ENCODE measurements at regions not wholly inside any gene's neighbourhood (a gene's known extent, or its start where the extent isn't known, plus 50 kb on each side); places are given as distances from the start of the nearest gene placed in this dataset.

- TF ChIP-seq CTCF (IDR thresholded peaks at IDR 0.05) (no peak), TP53 (CRISPR knock-in tag; IDR thresholded peaks at IDR 0.05) (no peak), SMAD3 (CRISPR knock-in tag; IDR thresholded peaks at IDR 0.05; ENCODE audit: borderline replicate concordance) (no peak), AFF4 (CRISPR knock-in tag; IDR thresholded peaks at IDR 0.05; ENCODE audit: borderline replicate concordance) (no peak), ATF1 (CRISPR knock-in tag; IDR thresholded peaks at IDR 0.05) (no peak), MAX (CRISPR knock-in tag; IDR thresholded peaks at IDR 0.05) (no peak), MLX (CRISPR knock-in tag; IDR thresholded peaks at IDR 0.05) (no peak), ZNF671 (CRISPR knock-in tag; IDR thresholded peaks at IDR 0.05) (no peak)
These were observed 878.5 kb downstream of the UQCRFS1 start (continued) for GRCh38 chr19:28334419-28334818.

- 0 out of 2 replicates have a peak, but pooled peaks cover 3% of the 10 kb centered on the region for H3K4me1 Mint-ChIP-seq
- CTCF ChIA-PET = interaction anchor here (0.6 to 1.5 kb wide), 5 partner anchors 10 to 646 kb away, joined by 3 to 6 read pairs (median 3); no protein-coding TSS in a partner anchor
- POLR2A ChIA-PET = no interaction called here
- peaks cover 18% of the 10 kb centered on the region for H3K36me3 Mint-ChIP-seq
- peaks cover 25% of the 10 kb centered on the region for H3K9me3 Mint-ChIP-seq
- peaks cover 3% of the 10 kb centered on the region; the same call in 1 of the 2 replicates for H3K27me3 Mint-ChIP-seq (ENCODE audit: low read depth)
- TF ChIP-seq RORB (CRISPR knock-in tag; IDR thresholded peaks at IDR 0.05) (no peak), ZNF532 (CRISPR knock-in tag; IDR thresholded peaks at IDR 0.05; ENCODE audit: borderline replicate concordance) (no peak), ZNF219 (CRISPR knock-in tag; IDR thresholded peaks at IDR 0.05; ENCODE audit: borderline replicate concordance) (no peak)
- no peak overlapping the region for H3K4me3 Mint-ChIP-seq
- ATAC-seq (peak; percentile 60), DNase-seq (ENCODE audit: low spot score) (no peak)
- H3K27ac Mint-ChIP-seq = no peak overlapping the region
These were observed 879.0 kb downstream of the UQCRFS1 start for GRCh38 chr19:28333909-28334308.

GRCh38 chr19:28332886-28333285 lies 880.1 kb downstream of the UQCRFS1 start:
- Mint-ChIP-seq H3K4me1 (0 out of 2 replicates have a peak, but pooled peaks cover 3% of the 10 kb centered on the region), H3K36me3 (peaks cover 24% of the 10 kb centered on the region), H3K9me3 (peaks cover 31% of the 10 kb centered on the region), H3K27me3 (ENCODE audit: low read depth) (peaks cover 6% of the 10 kb centered on the region), H3K27ac (no peak overlapping the region), H3K4me3 (no peak overlapping the region)
- ATAC-seq (no peak), DNase-seq (ENCODE audit: low spot score) (no peak)
- ChIA-PET CTCF (no interaction called here), POLR2A (no interaction called here)
- TF ChIP-seq HMGA2 (CRISPR knock-in tag; IDR thresholded peaks at IDR 0.05) = no peak
- no peak for TF ChIP-seq CREM (CRISPR knock-in tag; IDR thresholded peaks at IDR 0.05)
- TF ChIP-seq FOXP4 (CRISPR knock-in tag; IDR thresholded peaks at IDR 0.05) = no peak
- no peak for TF ChIP-seq ZNF263 (CRISPR knock-in tag; IDR thresholded peaks at IDR 0.05; ENCODE audit: low read depth)
- no peak for TF ChIP-seq NR1H2 (CRISPR knock-in tag; IDR thresholded peaks at IDR 0.05)
- no peak for TF ChIP-seq RORB (CRISPR knock-in tag; IDR thresholded peaks at IDR 0.05)
- TF ChIP-seq SMAD3 (CRISPR knock-in tag; IDR thresholded peaks at IDR 0.05; ENCODE audit: borderline replicate concordance) = no peak
- TF ChIP-seq AFF4 (CRISPR knock-in tag; IDR thresholded peaks at IDR 0.05; ENCODE audit: borderline replicate concordance) = no peak

All from WTC11 (cell line).